HG03354 (cell line): ENCODE measurements at regions not wholly inside any gene's neighbourhood (a gene's known extent, or its start where the extent isn't known, plus 50 kb on each side); places are given as distances from the start of the nearest gene placed in this dataset.
"Not testable (repeated sequence)": the region's sequence is repeated elsewhere in the genome, so short reads cannot be mapped to it uniquely, and the experiment has no call there.

Source experiments
- ATAC-seq: cut with Tn5 transposase; IDR thresholded peaks from one replicate; pipeline ENCODE4 v1.9.1; 2021; ENCODE audit warnings: mild to moderate bottlenecking; ENCODE audit not compliant: unreplicated experiment, poor library complexity, severe bottlenecking

DNA sequence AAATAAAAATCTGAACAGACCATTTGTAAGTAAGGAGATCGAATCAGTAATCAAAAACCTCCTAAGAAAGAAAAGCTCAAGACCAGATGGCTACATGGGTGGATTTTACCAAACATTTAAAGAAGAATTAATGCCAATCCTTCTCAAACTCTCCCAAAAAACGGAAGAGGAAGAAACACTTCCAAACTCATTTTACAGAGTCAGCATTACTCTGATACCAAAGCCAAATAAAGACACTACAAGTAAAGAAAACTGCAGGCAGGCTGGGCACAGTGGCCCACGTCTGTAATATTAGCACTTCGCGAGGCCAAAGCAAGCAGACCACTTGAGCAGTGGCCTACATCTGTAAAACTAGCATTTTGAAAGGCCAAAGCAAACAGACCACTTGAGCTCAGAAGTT is 159.8 kb downstream of the DPY19L2 start:
- no peak for ATAC-seq

- no peak for ATAC-seq
These were observed 168.7 kb downstream of the DPY19L2 start for GRCh38 chr12:63499567-63499966.

DNA sequence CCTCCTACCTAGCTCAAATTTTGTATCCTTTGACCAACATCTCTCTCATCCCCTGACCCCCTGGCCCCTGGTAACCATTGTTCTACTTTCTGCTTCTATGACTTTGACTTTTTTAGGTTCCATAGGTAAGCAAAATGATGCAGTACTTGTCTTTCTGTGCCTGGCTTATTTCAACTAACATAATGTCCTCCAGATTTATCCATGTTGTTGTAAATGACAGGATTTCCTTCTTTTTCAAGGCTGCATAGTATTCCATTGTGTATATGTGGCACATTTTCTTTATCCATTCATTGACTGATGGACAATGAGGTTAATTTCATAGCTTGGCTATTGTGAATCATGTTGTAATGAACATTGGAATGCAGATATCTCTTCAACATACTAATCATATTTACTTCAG is 170.1 kb downstream of the DPY19L2 start:
- ATAC-seq, result no peak

DNA sequence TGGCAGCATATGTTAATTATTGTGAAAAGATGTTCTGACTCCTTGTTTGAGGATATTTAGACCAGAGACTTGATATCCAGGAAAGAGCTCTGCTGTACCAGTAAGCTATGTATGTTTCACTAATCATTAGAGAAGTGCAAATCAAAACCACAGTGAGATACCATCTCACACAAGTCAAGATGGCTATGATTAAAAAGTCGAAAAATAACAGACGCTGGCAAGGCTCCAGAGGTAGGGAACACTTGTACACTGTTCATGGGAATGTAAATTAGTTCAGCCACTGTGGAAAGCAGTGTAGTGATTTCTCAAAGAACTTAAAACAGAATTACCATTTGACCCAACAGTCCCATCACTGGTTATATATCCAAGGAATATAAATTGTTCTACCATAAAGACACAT is 171.6 kb downstream of the DPY19L2 start:
- no peak for ATAC-seq

DNA sequence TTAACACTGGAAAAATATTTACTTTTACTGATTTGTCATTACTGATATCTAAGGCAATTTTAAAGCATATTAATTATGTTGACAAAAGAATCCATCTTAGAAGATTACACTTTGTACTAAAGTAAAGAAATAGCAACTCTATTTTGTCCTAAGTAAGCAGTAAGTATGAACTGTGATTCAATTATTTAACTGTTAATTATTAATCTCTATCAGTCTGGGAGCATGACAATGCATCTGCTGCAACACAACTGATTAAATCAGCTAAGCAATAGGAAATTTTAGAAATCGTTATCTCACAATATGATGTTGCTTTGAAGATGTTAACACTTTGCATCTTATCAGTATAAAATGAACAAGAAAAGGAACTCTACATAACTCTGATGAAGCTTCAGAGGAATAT is 172.3 kb downstream of the DPY19L2 start:
- no peak for ATAC-seq

GRCh38 chr12:63493357-63493756 is 174.9 kb downstream of the DPY19L2 start:
- ATAC-seq, result not testable (repeated sequence)

- no peak for ATAC-seq
These were observed 188.1 kb downstream of the DPY19L2 start for GRCh38 chr12:63480186-63480585.

- no peak for ATAC-seq
These were observed 198.1 kb downstream of the DPY19L2 start for GRCh38 chr12:63470161-63470560.

DNA sequence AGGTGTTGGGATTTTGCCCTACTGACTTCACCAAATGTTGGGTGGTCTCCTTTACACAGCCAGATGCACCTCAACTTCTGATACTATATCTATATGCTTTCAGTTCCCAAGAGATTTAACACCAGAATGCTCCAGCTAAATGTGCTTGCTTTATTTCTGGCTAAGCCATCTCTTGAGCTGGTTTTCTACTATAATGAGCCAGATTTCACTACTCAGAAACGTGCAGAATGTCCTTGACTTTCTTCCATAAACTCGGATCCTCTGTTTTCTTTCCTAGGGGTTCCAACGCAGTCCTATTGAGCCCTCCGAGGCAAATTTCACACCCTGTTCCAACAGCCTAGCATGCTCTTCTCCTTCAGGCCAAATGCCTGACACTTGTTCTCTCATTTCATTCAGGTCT is 200.3 kb downstream of the DPY19L2 start:
- ATAC-seq, result no peak

DNA sequence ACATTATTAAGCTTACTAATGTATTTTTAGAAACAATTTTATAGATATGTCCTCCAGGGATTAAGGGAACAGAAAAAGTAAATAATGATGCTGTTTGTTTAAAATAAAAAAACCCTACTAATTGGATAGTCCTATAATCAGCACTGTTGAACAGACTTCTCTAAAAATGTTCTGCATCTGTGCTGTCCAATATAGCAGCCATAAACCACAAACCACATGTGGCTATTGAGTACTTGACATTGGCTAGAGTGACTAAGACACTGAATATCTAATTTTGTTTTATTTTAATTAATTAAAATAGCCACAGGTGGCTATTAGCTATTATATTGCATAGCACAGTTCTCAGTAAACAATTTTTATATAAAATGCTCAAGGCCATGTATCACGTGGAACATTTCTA is 210.4 kb downstream of the DPY19L2 start:
- no peak for ATAC-seq

DNA sequence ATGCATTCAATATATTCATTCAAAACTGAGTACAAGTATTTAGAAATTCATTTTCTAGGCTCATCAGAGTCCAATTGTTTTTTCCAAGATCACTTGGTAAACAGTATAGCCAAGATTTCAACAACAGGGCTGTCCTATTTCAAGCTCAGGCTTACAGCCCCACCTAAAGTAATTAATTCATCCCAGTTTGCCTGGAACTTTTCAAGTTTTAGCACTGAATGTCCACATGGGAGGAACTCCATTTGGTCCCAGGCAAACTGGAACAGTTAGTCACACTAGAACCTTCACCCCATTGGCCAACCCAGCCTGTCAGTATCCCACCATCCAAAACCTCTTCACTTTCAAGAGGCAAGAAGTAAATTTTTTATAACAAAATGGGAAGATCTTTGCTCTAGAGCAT is 210.9 kb downstream of the DPY19L2 start:
- no peak for ATAC-seq

- no peak for ATAC-seq
These were observed 217.5 kb downstream of the DPY19L2 start for GRCh38 chr12:63450816-63451215.

GRCh38 chr12:63450334-63450733 is 218.0 kb downstream of the DPY19L2 start:
- no peak for ATAC-seq

DNA sequence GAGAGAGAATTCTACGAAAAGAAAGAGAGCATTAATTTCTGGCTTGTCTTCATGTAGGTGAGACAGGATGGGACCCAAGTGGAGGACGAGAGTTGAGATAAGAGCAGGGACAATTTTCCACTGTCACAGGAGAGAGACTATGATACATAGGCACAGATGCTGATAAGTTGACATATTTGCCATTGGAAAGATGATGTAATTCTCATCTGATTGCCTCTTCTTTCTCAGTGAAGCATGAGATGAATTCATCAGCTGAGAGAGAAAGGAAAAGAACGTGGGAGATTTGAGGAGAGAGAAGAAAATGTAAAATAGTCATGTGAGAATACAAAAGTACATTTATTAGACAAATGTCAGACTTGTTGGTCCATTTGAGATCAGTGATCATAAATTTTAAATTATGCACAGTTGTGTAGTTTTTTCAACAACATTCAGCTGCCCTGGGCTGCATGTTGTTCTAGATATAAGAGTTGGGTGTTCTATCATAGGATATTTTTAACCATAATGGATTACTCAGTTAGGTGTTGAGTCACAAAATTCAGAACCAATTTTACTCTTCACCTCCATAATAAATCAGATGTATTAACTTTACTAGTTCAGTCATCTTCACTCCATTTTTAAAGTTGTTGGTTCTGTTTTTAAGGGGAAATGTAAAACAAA is 222.9 kb downstream of the DPY19L2 start:
- ATAC-seq, result no peak

DNA sequence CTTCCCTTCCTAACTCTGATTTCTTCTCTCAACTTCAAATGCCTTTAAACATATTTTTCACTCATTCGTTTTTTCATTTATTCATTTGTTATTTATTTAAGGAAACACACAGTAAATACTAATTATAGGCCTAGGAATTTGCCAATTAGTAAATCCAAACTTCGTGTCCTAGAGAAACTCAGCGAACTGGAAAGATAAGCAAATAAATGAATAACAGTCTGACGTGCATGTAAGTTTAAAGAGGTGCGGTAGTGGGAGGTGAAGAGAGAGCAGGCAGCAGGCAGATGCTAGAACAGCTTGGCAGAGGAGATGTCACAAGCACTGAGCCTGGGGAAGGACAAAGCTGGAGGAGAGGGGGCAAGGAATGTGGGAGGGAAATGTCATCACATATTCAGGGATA is 228.2 kb downstream of the DPY19L2 start:
- no peak for ATAC-seq

DNA sequence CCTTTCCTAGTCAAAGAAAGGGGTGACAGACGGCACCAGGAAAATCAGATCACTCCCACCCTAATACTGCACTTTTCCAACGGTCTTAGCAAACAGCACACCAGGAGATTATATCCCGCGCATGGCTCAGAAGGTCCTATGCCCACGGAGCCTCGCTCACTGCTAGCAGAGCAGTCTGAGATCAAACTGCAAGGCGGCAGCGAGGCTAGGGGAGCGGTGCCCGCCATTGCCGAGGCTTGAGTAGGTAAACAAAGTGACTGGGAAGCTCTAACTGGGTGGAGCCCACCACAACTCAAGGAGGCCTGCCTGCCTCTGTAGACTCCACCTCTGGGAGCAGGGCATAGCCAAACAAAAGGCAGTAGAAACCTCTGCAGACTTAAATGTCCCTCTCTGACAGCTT is 233.9 kb downstream of the DPY19L2 start:
- not testable (repeated sequence) for ATAC-seq

DNA sequence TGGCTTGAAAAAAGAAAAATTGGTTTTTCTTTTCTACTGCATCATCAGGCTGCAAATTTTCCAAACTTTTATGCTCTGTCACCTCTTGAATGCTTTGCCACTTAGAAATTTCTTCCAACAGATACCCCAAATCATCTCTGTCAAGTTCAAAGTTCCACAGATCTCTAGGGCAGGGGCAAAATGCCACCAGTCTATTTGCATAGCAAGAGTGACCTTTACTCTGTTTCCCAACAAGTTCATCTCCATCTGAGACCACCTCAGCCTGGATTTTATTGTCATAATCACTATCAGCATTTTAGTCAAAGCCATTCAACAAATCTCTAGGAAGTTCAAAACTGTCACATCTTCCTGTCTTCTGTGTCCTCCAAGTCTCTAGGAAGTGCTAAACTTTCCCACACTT is 240.3 kb downstream of the DPY19L2 start:
- not testable (repeated sequence) for ATAC-seq

GRCh38 chr12:63427029-63427428 is 241.3 kb downstream of the DPY19L2 start:
- ATAC-seq, result not testable (repeated sequence)

DNA sequence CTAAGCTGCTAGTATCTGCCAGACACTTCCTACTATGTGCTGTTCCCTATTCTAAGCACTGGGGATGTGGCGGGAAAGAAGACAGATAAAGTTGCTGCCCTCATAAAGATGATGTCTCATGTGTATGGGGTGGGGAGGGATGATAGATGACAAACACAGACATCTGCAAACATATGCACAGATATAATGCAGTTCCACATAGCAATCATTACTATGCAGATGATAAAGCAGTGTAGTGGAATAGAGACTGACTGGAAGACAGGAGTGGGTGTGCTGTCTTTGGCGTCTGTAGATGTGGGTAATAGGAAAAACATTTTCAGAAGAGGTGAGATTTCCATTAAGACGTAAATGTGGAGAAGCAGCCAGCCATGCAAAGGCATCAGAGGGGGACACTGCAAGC is 243.6 kb downstream of the DPY19L2 start:
- ATAC-seq, result no peak

DNA sequence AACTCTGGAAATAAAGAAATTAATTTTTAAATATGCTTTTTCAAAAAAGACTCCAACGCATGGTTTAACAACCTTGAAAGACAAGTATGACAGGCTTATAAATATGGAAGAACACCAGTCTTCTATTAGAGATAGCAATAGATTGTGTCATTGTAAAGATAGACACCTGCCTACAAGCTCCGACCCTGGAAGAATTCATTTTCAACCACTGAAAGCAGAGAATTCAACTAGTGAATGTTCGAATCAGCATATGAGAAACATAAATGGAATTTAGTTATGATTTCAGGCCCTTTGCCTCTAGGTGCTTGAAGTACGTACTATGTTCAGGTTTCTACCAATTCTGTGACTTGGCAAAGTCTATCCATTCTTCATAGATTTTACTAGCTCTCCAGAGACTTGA is 244.5 kb downstream of the DPY19L2 start:
- no peak for ATAC-seq

GRCh38 chr12:63420206-63420644 is 248.1 kb downstream of the DPY19L2 start:
- ATAC-seq, result peak; percentile 96

GRCh38 chr12:63419154-63419553 is 249.1 kb downstream of the DPY19L2 start:
- no peak for ATAC-seq
